ENCODE measurements at regions not wholly inside any gene's neighbourhood (a gene's known extent, or its start where the extent isn't known, plus 50 kb on each side); places are given as distances from the start of the nearest gene placed in this dataset.

DNA sequence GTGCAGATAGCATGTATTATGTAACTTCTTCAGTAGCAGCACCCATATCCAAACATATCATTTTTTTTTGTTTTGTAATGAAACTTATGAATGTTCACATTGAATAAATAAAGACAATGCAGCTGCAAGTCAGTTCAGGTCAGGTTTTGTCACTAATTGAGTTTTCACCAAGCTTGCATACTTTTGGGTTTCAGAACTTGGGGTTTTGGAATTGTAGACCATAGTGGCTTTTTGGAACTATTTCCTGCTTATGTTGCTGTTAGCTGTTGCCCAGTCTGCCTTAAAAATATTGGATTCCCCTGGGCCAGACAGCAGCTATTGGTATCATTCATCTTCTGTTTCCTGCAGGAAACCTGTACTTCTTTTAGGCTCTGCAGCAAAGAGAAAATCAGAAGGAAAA, 113.4 kb upstream of the LIMCH1 start:
- TF ChIP-seq, protein P1, sequence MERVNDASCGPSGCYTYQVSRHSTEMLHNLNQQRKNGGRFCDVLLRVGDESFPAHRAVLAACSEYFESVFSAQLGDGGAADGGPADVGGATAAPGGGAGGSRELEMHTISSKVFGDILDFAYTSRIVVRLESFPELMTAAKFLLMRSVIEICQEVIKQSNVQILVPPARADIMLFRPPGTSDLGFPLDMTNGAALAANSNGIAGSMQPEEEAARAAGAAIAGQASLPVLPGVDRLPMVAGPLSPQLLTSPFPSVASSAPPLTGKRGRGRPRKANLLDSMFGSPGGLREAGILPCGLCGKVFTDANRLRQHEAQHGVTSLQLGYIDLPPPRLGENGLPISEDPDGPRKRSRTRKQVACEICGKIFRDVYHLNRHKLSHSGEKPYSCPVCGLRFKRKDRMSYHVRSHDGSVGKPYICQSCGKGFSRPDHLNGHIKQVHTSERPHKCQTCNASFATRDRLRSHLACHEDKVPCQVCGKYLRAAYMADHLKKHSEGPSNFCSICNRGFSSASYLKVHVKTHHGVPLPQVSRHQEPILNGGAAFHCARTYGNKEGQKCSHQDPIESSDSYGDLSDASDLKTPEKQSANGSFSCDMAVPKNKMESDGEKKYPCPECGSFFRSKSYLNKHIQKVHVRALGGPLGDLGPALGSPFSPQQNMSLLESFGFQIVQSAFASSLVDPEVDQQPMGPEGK (CRISPR knock-in tag; IDR thresholded peaks at IDR 0.05; ENCODE audit: borderline replicate concordance) = no peak
- TF ChIP-seq TCF4 (CRISPR knock-in tag; IDR thresholded peaks at IDR 0.05; ENCODE audit: borderline replicate concordance) = no peak
- TF ChIP-seq, protein P2, sequence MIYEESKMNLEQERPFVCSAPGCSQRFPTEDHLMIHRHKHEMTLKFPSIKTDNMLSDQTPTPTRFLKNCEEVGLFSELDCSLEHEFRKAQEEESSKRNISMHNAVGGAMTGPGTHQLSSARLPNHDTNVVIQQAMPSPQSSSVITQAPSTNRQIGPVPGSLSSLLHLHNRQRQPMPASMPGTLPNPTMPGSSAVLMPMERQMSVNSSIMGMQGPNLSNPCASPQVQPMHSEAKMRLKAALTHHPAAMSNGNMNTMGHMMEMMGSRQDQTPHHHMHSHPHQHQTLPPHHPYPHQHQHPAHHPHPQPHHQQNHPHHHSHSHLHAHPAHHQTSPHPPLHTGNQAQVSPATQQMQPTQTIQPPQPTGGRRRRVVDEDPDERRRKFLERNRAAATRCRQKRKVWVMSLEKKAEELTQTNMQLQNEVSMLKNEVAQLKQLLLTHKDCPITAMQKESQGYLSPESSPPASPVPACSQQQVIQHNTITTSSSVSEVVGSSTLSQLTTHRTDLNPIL (CRISPR knock-in tag; IDR thresholded peaks at IDR 0.05; ENCODE audit: low read depth) = no peak
- TF ChIP-seq ZC3H10 (CRISPR knock-in tag; IDR thresholded peaks at IDR 0.05) = no peak
- TF ChIP-seq, protein P3, sequence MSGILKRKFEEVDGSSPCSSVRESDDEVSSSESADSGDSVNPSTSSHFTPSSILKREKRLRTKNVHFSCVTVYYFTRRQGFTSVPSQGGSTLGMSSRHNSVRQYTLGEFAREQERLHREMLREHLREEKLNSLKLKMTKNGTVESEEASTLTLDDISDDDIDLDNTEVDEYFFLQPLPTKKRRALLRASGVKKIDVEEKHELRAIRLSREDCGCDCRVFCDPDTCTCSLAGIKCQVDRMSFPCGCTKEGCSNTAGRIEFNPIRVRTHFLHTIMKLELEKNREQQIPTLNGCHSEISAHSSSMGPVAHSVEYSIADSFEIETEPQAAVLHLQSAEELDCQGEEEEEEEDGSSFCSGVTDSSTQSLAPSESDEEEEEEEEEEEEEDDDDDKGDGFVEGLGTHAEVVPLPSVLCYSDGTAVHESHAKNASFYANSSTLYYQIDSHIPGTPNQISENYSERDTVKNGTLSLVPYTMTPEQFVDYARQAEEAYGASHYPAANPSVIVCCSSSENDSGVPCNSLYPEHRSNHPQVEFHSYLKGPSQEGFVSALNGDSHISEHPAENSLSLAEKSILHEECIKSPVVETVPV (CRISPR knock-in tag; IDR thresholded peaks at IDR 0.05) = no peak
- no peak for TF ChIP-seq ZFP3 (CRISPR knock-in tag; IDR thresholded peaks at IDR 0.05)
- TF ChIP-seq PPARA (CRISPR knock-in tag; IDR thresholded peaks at IDR 0.05; ENCODE audit: borderline replicate concordance) = no peak
- TF ChIP-seq, protein P4, sequence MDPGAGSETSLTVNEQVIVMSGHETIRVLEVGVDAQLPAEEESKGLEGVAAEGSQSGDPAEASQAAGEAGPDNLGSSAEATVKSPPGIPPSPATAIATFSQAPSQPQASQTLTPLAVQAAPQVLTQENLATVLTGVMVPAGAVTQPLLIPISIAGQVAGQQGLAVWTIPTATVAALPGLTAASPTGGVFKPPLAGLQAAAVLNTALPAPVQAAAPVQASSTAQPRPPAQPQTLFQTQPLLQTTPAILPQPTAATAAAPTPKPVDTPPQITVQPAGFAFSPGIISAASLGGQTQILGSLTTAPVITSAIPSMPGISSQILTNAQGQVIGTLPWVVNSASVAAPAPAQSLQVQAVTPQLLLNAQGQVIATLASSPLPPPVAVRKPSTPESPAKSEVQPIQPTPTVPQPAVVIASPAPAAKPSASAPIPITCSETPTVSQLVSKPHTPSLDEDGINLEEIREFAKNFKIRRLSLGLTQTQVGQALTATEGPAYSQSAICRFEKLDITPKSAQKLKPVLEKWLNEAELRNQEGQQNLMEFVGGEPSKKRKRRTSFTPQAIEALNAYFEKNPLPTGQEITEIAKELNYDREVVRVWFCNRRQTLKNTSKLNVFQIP (CRISPR knock-in tag; IDR thresholded peaks at IDR 0.05; ENCODE audit: borderline replicate concordance, low read depth) = no peak
